ENCODE measurements at regions not wholly inside any gene's neighbourhood (a gene's known extent, or its start where the extent isn't known, plus 50 kb on each side); places are given as distances from the start of the nearest gene placed in this dataset.

GRCh38 chr15:93372208-93372864 is 283.3 kb upstream of the RGMA start:
- no peak for TF ChIP-seq REST (IDR thresholded peaks at IDR 0.05; ENCODE audit: insufficient read depth in 1 of 2, low read depth in 2 of 2, low read length in 2 of 2)
- no peak for TF ChIP-seq POLR2AphosphoS5 (IDR thresholded peaks at IDR 0.05; ENCODE audit: low read depth, low read length)
- TF ChIP-seq TAF1 (IDR thresholded peaks at IDR 0.05; ENCODE audit: borderline replicate concordance, insufficient read depth, low read length): no peak
- TF ChIP-seq FOXP2 (optimal IDR thresholded peaks at IDR 0.05; ENCODE audit: borderline replicate concordance, extremely low read depth, extremely low read length, insufficient read depth): no peak
- no peak for TF ChIP-seq SIN3A (IDR thresholded peaks at IDR 0.05; ENCODE audit: borderline replicate concordance, insufficient read depth, low read length)

- no peak for TF ChIP-seq TAF1 (IDR thresholded peaks at IDR 0.05; ENCODE audit: borderline replicate concordance, insufficient read depth, low read length)
- TF ChIP-seq SIN3A (IDR thresholded peaks at IDR 0.05; ENCODE audit: borderline replicate concordance, insufficient read depth, low read length): no peak
- TF ChIP-seq REST (IDR thresholded peaks at IDR 0.05; ENCODE audit: insufficient read depth in 1 of 2, low read depth in 2 of 2, low read length in 2 of 2): no peak
- TF ChIP-seq FOXP2 (optimal IDR thresholded peaks at IDR 0.05; ENCODE audit: borderline replicate concordance, extremely low read depth, extremely low read length, insufficient read depth): no peak
- no peak for TF ChIP-seq POLR2AphosphoS5 (IDR thresholded peaks at IDR 0.05; ENCODE audit: low read depth, low read length)
These were observed 277.5 kb upstream of the RGMA start for GRCh38 chr15:93366387-93367100.

- TF ChIP-seq POLR2AphosphoS5 (IDR thresholded peaks at IDR 0.05; ENCODE audit: low read depth, low read length) (no peak), TAF1 (IDR thresholded peaks at IDR 0.05; ENCODE audit: borderline replicate concordance, insufficient read depth, low read length) (no peak), FOXP2 (optimal IDR thresholded peaks at IDR 0.05; ENCODE audit: borderline replicate concordance, extremely low read depth, extremely low read length, insufficient read depth) (no peak), SIN3A (IDR thresholded peaks at IDR 0.05; ENCODE audit: borderline replicate concordance, insufficient read depth, low read length) (no peak), REST (IDR thresholded peaks at IDR 0.05; ENCODE audit: insufficient read depth in 1 of 2, low read depth in 2 of 2, low read length in 2 of 2) (no peak)
These were observed 273.8 kb upstream of the RGMA start for GRCh38 chr15:93362821-93363220.

- TF ChIP-seq SIN3A (IDR thresholded peaks at IDR 0.05; ENCODE audit: borderline replicate concordance, insufficient read depth, low read length) (no peak), POLR2AphosphoS5 (IDR thresholded peaks at IDR 0.05; ENCODE audit: low read depth, low read length) (no peak), FOXP2 (optimal IDR thresholded peaks at IDR 0.05; ENCODE audit: borderline replicate concordance, extremely low read depth, extremely low read length, insufficient read depth) (no peak), REST (IDR thresholded peaks at IDR 0.05; ENCODE audit: insufficient read depth in 1 of 2, low read depth in 2 of 2, low read length in 2 of 2) (no peak), TAF1 (IDR thresholded peaks at IDR 0.05; ENCODE audit: borderline replicate concordance, insufficient read depth, low read length) (no peak)
These were observed 273.2 kb upstream of the RGMA start for GRCh38 chr15:93362203-93362602.

Measured in PFSK-1 (cell line).